NCI-H2107 (cell line): ENCODE measurements at regions not wholly inside any gene's neighbourhood (a gene's known extent, or its start where the extent isn't known, plus 50 kb on each side); places are given as distances from the start of the nearest gene placed in this dataset.

Experiments
- DNase-seq: peaks from one replicate; lab custom pipeline; 2025; lab: John Stamatoyannopoulos, UW

DNA sequence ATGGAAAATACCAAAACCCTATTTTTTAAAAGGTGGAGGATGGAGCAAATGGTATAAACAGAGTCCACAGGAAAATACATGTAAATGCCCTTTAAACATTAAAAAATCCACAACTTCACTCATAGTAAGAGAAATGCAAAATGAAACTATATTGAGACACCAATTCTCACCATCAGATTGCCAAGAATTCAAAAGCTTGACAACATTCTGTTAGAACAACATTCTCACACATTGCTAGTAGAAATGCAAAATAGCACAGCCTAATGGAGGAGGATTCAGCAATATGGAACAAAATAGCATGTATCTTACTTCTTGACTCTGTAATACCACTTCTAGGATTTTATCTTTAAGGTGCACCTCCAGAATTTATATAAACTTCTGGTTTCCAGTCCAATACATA, 351.8 kb downstream of the NXPE2 start:
- no peak for DNase-seq

DNA sequence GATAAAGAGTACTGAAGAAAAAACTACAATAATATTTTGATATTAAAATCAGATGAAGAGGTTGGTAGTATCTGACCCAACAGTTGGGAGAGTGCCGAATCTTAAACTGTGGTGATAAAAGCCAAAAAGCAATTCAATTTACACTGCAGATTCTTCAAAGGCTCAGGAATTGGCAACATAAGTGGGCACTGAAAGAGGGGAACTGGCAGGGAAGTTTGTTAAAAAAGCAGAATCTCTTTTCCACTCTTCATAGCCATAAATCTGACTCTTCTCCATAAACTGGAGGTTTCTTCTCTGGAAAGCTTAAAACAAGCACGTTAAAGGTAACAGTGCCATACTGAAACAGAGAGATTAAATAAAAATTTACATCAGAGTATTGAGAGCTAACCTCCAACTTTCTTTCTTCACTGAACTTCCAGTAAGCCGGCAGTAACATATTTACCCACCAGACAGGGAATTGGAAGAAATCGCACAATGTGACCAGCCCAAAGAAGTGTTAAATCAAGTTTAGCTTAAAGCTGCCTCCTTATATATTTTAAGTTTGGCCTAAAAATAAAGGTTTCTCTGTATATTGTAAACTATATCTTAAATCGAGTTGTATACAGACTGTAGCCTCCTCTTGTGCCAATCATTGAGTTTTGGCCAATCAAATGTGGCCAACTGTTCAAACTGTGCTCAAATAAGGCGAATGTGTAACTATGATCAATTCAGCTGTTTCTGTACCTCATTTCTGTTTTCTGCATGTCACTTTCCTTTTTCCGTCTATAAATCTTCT, 358.3 kb downstream of the NXPE2 start:
- DNase-seq, result no peak

DNA sequence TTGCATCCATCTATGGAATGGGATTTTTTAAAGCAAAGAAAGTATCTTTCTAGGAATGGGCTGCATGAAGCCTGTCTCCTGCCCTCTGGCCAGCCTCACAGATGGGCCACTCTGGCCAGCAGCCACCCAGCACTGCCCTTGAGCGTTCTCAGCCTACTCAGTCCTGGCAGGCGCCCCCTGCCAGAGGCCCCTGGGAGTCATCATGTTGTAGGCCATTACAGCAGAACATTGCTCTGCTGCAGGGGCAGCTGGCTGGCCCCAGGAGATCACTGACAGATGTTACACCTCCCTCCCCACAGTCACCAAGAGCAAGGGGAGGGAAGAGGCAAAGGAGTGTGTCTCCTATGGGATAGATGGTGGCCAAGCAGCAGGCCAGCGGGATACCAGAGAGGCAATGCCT, 363.7 kb downstream of the NXPE2 start:
- no peak for DNase-seq

DNA sequence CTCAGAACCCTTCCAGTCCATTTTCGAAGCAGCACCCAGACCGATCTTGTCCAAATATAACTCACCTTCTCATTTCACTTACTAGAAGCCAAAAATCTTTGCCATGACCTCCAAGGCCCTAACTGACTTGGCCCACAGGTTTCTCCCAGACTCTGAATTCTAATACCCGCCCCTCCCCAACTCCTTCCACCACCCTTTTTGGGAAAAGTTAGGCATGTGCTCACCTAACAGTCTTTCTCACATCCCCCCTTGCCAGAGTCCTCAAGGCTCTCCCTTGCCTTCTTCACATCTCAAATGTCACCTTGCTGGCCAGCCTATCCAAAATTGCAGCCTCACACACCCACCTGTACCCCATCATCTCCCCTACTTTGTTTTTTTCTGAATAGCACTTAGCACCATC, 369.3 kb downstream of the NXPE2 start:
- DNase-seq, result no peak

DNA sequence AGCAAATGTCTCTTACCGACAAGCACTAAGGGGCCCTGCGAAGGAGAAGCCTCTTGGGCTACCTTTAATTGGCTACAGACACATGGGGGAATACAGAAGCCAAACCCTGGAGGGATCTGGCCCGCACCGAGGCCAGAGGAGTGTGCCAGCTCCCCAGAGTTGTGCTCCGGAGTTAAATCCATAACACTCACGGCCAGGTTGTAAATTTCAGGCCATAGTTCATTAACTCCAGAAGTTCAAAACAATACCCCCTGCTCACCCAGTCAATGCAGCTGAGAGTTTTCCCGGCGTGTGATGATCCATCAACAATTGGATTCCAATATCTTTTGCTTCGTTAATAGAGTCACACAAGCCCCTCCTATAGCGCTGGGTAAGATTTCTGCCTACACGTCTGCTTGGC, 371.5 kb downstream of the NXPE2 start:
- DNase-seq, result no peak

DNA sequence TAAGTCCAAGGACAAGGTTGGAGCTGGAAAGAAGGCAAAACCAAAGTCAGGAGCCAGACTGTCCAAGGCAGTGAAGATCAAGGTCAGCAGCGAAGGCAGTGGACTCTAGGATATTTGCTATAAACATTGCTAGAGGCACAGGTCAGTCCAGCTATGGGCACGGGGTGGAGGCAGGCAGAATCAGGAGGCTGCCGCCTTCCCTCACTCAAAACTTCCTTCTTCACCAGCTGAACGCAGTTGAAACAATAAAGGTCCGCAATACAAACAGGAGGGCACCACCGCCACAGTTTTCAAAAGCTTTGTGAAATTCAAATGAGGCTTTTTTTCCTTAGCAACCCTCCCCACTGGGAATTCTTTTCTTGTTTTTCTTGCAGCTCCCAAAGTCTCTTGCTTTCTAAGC, 372.4 kb downstream of the NXPE2 start:
- DNase-seq, result no peak

DNA sequence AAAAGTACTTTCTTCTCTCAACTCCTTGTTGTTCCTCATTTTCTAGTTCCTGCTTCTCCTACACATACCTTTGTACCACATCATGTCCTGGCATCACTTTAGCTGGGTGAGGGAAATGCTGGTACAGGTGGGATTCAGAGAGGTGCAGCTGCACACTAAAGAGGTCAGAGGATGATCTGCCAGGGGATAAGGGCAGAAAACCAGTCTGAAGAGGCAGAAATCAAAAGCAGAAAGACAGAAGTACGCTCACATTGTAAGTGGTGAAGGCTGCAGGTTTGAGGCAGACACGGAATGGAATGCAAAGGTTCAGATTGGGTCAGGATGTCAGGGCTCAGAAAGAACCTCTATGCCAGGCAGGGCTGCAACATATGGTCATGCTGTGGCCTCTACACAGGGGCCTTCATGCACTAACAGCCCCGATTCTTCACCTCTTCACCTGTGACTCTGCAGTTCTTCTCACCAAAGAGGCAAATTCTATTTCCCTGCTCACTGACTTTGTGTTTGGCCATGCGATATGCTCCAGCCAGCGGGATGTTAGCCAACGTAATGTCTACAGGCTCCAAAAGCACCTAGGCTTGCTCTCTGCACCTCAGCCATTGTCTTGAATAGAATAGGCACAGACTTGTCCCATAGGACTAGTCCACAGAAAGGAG, 373.7 kb downstream of the NXPE2 start:
- DNase-seq, result no peak

DNA sequence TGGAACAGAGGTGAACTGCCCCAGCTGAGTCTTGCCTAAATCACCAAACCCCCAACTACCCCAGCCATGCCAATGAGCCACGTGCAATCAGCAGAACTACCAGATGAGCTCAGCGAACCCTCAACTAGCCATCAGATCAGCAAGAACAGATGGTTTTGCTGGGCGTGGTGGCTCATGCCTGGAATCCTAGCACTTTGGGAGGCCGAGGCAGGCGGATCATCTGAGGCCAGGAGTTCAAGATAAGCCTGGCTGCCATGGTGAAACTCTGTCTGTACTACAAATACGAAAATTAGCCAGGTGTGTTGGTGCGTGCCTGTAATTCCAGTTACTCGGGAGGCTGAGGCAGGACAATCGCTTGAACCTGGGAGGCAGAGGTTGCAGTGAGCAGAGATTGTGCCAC, 374.3 kb downstream of the NXPE2 start:
- DNase-seq, result no peak

DNA sequence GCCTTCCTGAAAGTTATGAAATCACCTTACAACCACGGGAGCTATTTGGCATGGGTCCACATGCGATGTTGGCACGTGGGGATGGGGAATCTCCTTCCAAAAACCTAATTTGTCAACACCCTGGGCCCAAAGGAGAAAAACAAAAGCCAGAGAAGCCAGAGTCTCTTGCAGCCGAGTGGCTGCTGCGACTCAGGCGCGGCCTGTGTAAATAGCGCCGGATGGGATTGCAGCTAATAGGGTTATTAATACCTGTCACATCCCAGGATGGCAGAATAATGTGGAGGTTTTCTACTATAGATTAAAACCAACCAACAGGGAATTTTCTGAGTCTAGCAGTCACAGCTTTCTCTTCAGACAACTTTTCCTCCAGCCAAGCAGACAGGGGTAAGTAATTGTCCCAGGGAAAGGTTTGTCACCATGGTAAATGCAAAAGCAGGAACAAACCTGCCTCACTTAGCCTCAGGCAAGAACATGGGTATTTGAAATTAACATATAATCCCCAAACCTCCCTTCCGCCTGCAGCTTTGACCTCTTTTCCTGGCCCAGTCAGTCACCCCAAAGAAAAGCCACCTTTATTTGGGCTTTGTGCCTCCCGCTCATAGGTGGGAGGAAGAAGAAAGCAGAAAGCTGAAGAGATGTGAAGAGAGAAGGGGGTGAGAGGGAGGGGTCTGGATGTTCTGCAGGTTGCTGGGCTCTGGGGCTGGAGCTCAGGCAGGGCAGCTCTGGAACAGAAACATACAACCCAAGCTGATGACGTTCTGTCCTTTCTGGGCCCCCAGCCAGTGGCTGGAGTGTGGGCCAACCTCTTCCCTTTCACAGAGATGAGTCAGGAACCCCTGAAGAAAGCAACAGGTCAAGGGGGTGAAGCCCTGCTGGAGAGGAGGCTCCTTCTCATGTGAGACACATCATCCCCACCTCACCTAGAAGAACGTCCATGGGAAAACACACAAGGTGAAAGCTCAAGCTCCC, 376.5 kb downstream of the NXPE2 start:
- DNase-seq, result no peak

DNA sequence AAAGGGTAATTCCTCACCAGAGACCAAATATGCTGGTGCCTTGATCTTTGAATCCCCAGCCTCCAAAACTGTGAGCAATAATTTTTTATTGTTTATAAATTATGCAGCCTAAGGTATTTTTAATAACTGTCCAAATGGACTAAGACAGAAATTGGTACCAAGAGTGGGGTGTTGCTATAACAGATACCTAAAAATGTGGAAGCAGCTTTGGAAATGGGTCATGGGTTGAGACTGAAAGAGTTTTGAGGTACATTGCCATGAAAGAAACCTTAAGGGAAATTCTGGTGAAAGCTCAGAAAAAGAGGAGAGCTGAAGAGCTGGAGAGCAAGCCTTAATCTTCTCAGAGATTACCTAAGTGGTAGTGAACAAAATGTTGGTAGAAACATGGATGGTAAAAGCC, 378.2 kb downstream of the NXPE2 start:
- DNase-seq, result no peak

DNA sequence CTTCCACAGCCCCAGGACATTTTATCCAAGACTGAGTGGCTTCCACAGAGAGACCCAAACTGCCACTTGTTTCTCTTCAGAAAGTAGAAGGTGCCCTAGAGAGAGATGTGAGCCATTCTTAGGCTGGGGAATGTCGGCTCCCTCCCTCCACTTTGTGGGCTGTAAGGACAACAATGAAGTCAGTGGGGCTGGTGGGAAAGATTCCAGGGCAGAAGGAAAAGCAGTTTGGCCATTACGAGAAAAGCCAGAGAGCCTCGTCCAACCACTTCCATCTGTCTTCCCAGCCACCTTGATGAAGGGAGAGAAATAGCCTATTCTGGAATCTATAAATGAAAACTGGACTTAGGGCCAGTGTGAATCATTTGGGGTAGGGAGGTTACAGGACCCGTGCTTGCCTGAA, 382.5 kb downstream of the NXPE2 start:
- no peak for DNase-seq

DNA sequence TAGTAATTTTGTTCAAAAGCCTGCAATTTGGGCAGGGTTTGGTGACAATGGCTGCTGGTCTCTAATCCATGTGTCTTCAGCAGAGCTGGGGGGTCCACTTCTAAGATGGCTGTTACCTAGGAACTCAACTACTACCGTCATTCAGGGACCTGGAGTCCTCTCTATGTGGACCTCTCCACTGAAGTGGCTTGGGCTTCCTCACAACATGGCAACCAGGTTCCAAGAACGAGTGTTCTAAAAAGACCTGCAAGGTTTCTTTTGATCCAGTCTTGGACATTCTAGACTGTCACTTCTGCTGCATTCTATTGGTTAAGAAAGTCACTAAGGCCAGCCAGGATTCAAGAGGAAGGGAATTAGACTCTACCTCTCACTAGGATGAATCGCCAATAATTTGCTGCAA, 387.0 kb downstream of the NXPE2 start:
- no peak for DNase-seq

DNA sequence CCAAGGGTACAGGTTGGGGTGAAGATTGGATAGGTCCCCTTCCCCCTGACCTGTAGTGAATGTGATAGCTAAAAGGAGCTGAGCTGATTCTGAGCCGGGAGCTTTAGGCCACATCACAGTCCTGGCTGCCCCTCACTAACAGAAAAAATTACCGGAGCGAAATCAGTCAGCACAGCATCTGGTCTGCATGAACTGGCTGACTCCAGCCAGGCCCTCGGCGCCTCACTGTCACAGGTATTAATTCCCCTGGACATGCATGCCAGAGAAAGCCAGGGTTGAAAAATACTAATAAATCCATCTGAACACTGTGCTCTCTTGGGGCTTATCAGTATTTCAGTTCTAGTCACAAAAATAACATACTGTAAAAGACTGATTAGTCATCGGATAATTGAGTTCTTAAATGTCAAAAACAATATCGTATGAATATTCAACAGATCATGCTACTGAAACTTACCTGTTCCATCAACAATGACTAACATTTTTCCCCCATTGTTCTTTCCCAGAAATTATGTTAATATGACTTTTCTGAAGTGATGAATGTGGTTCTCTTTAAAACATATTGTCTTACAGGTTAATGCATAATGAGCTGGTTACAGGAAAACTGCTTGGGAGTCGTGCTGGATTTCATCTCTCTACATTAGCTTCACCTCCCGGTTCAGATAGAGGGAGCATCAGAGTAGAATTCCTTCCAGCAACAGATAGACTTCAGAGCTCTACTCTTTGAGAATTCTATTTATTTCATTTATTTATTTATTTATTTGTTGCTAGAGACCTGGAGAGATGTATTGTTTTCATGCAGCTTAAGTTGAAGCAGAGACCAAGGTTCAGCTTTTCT, 387.7 kb downstream of the NXPE2 start:
- DNase-seq, result no peak

DNA sequence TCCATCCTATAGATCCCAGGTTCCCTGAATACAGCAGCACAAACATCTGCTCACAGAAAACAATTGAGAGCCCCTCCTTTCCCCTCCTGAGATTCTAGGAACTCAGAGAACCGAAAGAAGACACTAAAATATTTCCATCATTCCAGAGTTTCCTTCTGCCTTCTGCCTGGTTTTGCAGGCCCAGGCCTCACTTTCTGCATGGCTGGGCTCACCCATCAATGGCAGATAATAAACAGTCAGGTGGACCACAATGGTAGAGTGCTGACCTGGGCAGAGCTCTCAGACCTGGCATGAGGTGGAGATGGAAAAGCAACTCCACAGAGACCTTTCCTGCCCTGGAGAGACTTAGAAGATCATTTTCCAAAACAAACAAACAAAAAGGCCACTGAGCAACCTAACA, 389.1 kb downstream of the NXPE2 start:
- DNase-seq, result no peak

DNA sequence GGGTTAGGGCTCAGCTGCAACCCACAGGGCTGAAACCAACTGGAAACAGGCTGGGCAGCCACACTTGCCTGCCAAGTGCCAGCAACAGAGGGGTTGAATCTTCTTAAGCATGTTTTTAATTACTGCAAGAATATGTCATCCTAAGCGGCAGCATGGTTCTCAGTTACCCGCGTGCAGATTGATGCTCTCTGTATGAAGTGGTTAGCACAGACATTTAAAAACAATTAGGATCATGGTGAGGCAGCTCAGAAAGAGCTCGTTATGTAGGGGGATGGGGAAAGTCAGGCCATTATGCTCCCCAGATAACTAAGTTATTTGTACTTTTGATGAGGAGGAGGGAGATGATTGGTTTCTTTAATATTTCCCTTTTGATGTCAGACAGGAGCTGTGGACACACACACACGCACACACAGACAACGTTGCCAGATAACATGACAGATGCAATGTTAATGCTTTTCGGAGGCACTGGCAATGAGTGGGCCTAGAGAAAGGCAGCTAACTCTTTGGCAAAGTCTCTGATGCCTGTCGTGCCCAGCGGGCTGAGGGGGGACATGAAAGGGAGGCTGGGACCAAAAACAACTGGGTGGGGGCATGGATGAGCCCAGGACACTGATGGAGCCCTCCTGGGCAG, 389.7 kb downstream of the NXPE2 start:
- DNase-seq, result no peak

DNA sequence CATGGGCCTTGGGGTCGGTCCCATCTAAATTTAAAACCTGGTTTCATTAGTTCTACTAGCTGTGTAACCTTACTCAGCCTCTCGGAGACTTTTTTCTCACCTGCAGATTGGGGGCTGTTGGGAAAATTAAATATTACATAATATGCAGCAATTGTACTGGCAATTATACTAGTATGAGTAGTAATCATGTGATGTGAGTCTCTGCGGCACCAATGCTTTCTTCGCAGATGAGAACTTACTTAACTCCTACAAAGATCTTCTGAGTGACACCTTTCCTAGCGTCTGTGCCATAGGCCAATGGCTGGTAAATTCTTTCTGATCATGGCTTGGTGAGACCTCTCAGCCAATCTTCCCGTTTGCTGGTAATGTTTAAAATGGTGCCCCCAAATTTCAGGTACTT, 391.3 kb downstream of the NXPE2 start:
- no peak for DNase-seq

DNA sequence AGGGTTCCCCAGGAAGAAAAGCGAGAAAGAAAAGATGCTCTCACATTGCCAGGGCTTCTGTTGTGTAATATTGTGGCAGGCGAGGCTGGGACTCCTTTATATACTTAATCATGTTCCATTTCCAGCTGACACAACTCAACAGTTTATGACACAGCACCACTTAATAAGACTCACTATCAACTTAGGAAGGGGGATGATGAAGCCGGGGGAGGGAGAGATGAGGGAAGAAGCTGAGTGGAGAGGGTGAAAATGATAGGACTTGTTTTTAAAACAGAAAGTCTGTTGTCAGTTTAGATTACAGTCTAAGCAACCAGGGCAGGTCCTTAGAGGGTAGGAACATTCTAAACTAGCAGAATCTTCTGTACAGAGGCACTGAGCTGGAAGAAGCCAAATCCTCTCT, 397.0 kb downstream of the NXPE2 start:
- no peak for DNase-seq

DNA sequence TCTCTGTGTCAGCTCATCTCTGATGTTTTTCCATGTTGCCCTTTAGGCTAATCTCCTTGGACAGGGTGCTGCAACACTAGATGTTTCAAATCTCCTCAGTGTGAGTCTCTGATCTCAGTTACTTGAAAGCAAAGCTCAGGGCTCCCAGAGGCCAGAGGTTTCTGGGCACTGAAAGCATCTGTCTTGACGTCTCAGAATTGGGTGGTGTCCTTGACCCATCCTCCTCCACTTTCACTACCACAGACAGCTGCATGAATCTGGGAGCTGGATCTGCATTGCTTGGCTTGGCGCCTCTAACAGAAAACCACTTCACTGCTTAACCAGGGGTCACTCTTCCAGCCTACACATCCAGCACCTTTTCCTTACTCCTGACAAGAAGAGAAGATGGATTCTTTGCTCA, 399.4 kb downstream of the NXPE2 start:
- no peak for DNase-seq

DNA sequence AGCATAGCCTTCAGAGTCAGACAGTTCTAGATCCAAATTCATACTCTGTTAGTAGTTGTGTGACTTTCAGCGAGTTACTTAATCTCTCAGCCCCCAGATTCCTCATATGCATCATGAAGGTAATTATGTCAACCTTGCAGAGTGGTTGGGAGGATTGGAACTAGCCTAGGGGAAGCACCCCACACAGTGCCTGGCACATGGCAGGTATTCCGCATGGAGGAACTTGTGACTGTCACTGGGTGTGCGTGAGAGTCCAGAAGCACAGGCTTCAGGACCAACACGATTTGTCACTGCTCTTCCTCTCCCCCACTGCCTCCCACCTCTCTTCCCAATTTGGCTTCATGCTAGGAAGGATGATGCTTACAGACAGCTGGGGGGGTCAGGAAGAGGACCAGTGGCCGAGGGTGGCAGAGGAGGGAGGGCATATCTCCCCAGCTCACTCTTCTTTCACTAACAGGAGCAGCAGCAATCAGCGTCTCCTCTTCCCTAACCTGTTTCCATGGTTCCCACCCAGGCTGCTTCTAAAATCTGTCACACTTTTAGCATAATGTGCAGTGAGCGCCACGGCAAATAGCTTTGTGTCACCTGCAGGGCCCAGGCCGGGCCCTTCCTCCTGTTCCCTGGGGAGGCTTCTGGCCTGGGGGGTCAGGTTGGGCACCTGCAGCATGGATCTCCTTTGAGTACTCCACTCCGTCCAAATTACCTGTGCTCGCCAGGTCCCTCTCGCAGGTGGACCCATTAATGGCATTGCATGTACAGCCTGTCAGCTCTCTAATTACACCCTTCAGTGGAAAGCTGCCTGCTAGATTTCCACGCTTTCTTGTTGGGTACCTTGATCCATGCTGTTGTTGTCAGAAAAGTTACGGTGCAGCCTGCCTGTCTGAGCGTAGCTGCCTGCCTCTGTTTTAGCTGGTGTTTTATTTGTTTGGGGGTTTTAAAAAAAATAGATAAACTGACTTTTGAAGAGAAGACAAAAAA, 400.4 kb downstream of the NXPE2 start:
- no peak for DNase-seq
